ENCODE measurements at regions not wholly inside any gene's neighbourhood (a gene's known extent, or its start where the extent isn't known, plus 50 kb on each side); places are given as distances from the start of the nearest gene placed in this dataset.
"Not testable (repeated sequence)": the region's sequence is repeated elsewhere in the genome, so short reads cannot be mapped to it uniquely, and the experiment has no call there.

DNA sequence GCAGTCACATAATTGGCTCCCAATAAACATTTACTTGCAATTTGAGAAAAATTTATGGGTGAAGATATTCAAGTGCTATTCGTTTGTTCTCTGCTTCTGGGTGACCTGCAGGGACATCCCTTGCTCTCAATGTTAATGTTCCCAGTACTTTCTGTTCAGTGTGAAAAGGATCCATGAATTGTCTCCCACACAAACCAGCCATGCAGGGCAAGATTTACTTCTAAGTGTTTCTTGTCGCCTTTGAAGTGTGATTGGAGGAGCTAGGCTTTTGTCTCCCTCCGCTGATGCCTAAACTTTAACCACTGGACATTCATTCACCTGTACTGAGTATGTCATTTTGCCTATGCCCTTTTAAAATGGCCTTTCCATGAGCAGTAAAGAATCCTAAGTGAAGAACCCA, 66.4 kb upstream of the ADA2 start:
- Histone ChIP-seq H3K9me3 (ENCODE audit: control insufficient read depth, insufficient read depth, low read length) (no peaks in the 10 kb centered on the region), H3K9ac (ENCODE audit: low read depth, low read length) (no peak overlapping the region), H3K36me3 (ENCODE audit: control insufficient read depth, insufficient read depth, low read length) (no peaks in the 10 kb centered on the region), H3K27ac (ENCODE audit: low read depth, low read length) (no peak overlapping the region), H3K4me1 (ENCODE audit: control insufficient read depth, insufficient read depth, low read length) (0 out of 2 replicates have a peak, but pooled peaks cover 4% of the 10 kb centered on the region), H3K4me3 (ENCODE audit: low read depth, low read length) (no peak overlapping the region), H3K27me3 (ENCODE audit: control insufficient read depth, insufficient read depth, low read length) (no peaks in the 10 kb centered on the region)

DNA sequence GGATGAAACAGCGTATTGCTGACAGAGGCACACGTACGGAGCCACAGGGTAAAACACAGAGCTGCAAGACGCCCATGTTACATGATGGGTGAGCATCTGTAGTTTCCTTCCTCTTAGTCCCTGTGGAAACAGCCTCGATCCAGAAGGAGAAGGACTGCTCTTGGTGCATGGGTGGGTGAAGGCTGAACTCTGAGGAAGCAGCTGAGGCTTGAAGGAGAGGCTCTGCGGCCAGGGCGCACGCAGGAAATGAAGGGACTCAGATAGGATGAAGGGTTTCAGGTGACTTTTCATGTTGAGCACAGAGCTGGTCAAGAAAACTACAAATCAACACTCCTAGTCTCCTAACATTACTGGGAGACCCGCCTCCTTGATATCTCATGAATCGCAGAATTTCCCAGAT, 65.7 kb upstream of the ADA2 start:
- H3K27me3 ChIP-seq (ENCODE audit: control insufficient read depth, insufficient read depth, low read length), result no peaks in the 10 kb centered on the region

DNA sequence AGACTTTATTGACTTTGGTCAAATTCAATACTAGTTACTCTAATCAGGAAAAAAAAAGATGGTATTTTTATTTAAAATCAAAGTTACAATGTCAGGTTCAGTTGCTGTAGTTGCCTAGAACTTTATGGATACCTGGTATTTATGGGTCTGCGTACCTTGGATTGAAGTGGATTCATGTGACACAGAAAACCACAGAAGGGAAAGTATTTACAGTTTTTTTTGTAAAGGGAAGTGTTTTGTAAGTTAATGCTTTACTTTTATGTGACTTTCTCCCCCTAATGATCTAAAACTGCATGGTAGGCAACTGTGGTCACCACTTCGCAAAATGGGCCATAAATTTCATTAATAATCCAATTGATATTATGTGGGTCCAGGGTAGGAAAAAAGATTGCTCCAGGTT, 65.2 kb upstream of the ADA2 start:
- 0 out of 2 replicates have a peak, but pooled peaks cover 4% of the 10 kb centered on the region for H3K4me1 ChIP-seq (ENCODE audit: control insufficient read depth, insufficient read depth, low read length)
- H3K27ac ChIP-seq (ENCODE audit: low read depth, low read length), result no peak overlapping the region
- H3K9me3 ChIP-seq (ENCODE audit: control insufficient read depth, insufficient read depth, low read length), result no peaks in the 10 kb centered on the region
- H3K36me3 ChIP-seq (ENCODE audit: control insufficient read depth, insufficient read depth, low read length), result no peaks in the 10 kb centered on the region
- H3K4me3 ChIP-seq (ENCODE audit: low read depth, low read length), result no peak overlapping the region
- no peak overlapping the region for H3K9ac ChIP-seq (ENCODE audit: low read depth, low read length)
- no peaks in the 10 kb centered on the region for H3K27me3 ChIP-seq (ENCODE audit: control insufficient read depth, insufficient read depth, low read length)

More for the DNA sequence above, 65.7 kb upstream of the ADA2 start:
- Histone ChIP-seq H3K4me1 (ENCODE audit: control insufficient read depth, insufficient read depth, low read length) (0 out of 2 replicates have a peak, but pooled peaks cover 4% of the 10 kb centered on the region), H3K4me3 (ENCODE audit: low read depth, low read length) (no peak overlapping the region), H3K9ac (ENCODE audit: low read depth, low read length) (no peak overlapping the region), H3K27ac (ENCODE audit: low read depth, low read length) (no peak overlapping the region), H3K36me3 (ENCODE audit: control insufficient read depth, insufficient read depth, low read length) (no peaks in the 10 kb centered on the region), H3K9me3 (ENCODE audit: control insufficient read depth, insufficient read depth, low read length) (no peaks in the 10 kb centered on the region)

DNA sequence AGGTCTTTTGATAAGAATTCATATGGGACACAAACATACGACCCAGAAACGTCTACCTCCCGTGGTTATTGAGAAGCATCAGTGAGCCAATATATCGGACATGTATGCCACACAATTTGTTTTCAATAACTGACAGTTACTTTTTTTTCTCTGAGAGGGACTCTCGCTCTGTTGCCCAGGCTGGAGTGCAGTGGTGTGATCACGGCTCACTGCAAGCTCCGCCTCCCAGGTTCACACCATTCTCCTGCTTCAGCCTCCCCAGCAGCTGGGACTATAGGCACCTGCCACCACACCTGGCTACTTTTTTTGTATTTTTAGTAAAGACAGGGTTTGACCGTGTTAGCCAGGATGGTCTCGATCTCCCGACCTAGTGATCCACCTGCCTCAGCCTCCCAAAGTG, 64.6 kb upstream of the ADA2 start:
- not testable (repeated sequence) for H3K9me3 ChIP-seq (ENCODE audit: control insufficient read depth, insufficient read depth, low read length); H3K4me3 ChIP-seq (ENCODE audit: low read depth, low read length); H3K36me3 ChIP-seq (ENCODE audit: control insufficient read depth, insufficient read depth, low read length); H3K27me3 ChIP-seq (ENCODE audit: control insufficient read depth, insufficient read depth, low read length); H3K9ac ChIP-seq (ENCODE audit: low read depth, low read length); H3K27ac ChIP-seq (ENCODE audit: low read depth, low read length); H3K4me1 ChIP-seq (ENCODE audit: control insufficient read depth, insufficient read depth, low read length)

DNA sequence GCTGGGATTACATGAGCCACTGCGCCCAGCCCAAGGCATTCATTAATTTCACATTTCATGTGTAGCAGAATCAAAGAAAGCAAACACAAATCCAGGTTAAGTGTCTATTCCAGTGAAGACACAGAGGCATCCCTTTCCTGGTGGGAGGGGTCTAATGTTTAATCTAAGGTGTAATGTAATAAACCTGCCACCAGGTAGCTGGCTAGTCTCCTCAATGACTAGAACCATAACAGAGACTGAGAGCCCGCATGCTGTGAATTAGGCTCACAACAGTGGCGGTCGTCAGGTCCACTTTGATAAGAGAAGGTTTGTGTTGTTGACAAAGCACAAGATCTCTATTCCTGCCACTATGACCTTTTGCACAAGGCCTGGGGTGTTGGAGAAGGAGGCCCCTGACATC, 64.2 kb upstream of the ADA2 start:
- Histone ChIP-seq H3K9me3 (ENCODE audit: control insufficient read depth, insufficient read depth, low read length) (no peaks in the 10 kb centered on the region), H3K4me3 (ENCODE audit: low read depth, low read length) (no peak overlapping the region), H3K27me3 (ENCODE audit: control insufficient read depth, insufficient read depth, low read length) (no peaks in the 10 kb centered on the region)

DNA sequence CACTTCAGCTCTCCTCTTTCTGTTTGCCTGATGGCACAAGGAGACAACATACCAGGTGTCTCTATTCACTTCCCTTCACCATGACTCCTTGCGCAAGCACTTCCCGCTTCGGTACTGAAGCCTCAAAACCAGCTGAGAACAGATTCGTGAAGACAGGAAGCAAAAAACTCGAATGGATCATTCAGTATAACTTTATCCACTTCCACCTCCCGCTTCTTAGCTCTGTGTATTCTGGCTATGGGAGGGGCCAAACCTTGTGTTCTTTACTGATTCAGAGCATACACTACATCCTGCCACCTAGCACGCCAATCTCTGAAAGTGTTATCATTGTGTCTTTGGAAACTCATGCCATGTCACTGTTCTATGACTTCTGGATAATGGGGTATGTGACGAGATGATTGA, 62.2 kb upstream of the ADA2 start:
- Histone ChIP-seq H3K9me3 (ENCODE audit: control insufficient read depth, insufficient read depth, low read length) (no peaks in the 10 kb centered on the region), H3K4me1 (ENCODE audit: control insufficient read depth, insufficient read depth, low read length) (no peaks in the 10 kb centered on the region), H3K36me3 (ENCODE audit: control insufficient read depth, insufficient read depth, low read length) (no peaks in the 10 kb centered on the region)

More for the DNA sequence above, 64.2 kb upstream of the ADA2 start:
- Histone ChIP-seq H3K27ac (ENCODE audit: low read depth, low read length) (no peak overlapping the region), H3K4me1 (ENCODE audit: control insufficient read depth, insufficient read depth, low read length) (0 out of 2 replicates have a peak, but pooled peaks cover 4% of the 10 kb centered on the region), H3K9ac (ENCODE audit: low read depth, low read length) (no peak overlapping the region), H3K36me3 (ENCODE audit: control insufficient read depth, insufficient read depth, low read length) (no peaks in the 10 kb centered on the region)

DNA sequence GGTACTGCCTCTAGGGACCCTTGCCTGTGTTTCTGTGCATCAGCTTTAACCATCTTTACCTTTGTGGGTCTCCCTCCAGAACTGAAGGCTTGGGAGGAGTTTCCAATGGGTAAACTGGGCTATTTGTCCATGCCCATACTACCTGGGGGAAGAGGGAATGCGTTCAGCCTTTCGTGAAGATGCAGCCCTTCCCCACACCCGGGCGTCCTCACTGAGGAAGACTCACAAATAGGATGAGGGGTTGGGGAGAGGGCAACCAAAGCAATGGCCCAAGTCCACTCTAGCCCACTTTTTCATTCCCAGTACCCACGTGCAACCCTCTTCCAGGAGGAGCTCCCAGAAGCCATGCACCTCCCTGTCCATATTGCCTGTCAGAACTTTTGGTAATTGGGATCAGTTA, 61.8 kb upstream of the ADA2 start:
- H3K9ac ChIP-seq (ENCODE audit: low read depth, low read length), result no peak overlapping the region
- H3K9me3 ChIP-seq (ENCODE audit: control insufficient read depth, insufficient read depth, low read length), result no peaks in the 10 kb centered on the region
- H3K27ac ChIP-seq (ENCODE audit: low read depth, low read length), result no peak overlapping the region
- H3K36me3 ChIP-seq (ENCODE audit: control insufficient read depth, insufficient read depth, low read length), result no peaks in the 10 kb centered on the region
- no peaks in the 10 kb centered on the region for H3K4me1 ChIP-seq (ENCODE audit: control insufficient read depth, insufficient read depth, low read length)
- no peaks in the 10 kb centered on the region for H3K27me3 ChIP-seq (ENCODE audit: control insufficient read depth, insufficient read depth, low read length)
- no peak overlapping the region for H3K4me3 ChIP-seq (ENCODE audit: low read depth, low read length)

More for the DNA sequence above, 62.2 kb upstream of the ADA2 start:
- Histone ChIP-seq H3K27me3 (ENCODE audit: control insufficient read depth, insufficient read depth, low read length) (no peaks in the 10 kb centered on the region), H3K27ac (ENCODE audit: low read depth, low read length) (no peak overlapping the region), H3K4me3 (ENCODE audit: low read depth, low read length) (no peak overlapping the region), H3K9ac (ENCODE audit: low read depth, low read length) (no peak overlapping the region)

DNA sequence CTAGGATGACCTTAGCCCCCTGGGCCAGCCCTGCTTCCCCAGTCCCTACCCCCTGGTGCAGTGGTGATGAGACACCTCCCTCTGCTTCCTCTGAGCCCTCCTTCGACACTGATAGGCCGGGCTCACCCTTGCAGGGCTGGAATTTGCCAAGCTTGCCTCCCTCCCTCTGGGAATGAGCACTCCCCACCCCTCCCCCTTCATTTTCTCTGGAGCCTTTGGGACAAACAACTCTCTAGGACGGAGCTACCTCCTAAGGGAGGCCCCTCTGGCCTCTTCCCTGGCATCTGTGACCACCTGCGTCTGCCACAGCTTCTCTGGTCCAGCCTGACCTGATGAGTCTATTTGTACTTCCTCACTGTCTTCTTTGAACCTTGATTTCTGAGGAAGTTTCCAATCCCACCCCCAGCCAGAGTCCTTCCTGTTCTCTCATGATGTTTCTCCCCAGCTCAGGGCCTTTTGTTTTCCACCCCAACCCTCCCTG, 53.3 kb upstream of the ADA2 start:
- no peaks in the 10 kb centered on the region for H3K9me3 ChIP-seq (ENCODE audit: control insufficient read depth, insufficient read depth, low read length)
- H3K36me3 ChIP-seq (ENCODE audit: control insufficient read depth, insufficient read depth, low read length), result no peaks in the 10 kb centered on the region
- H3K27ac ChIP-seq (ENCODE audit: low read depth, low read length), result peak overlapping the region; percentile 89
- no peaks in the 10 kb centered on the region for H3K27me3 ChIP-seq (ENCODE audit: control insufficient read depth, insufficient read depth, low read length)
- H3K4me1 ChIP-seq (ENCODE audit: control insufficient read depth, insufficient read depth, low read length), result peaks cover 39% of the 10 kb centered on the region
- H3K9ac ChIP-seq (ENCODE audit: low read depth, low read length), result peak overlapping the region; percentile 10; the same call in 1 of the 2 replicates
- no peak overlapping the region for H3K4me3 ChIP-seq (ENCODE audit: low read depth, low read length)

DNA sequence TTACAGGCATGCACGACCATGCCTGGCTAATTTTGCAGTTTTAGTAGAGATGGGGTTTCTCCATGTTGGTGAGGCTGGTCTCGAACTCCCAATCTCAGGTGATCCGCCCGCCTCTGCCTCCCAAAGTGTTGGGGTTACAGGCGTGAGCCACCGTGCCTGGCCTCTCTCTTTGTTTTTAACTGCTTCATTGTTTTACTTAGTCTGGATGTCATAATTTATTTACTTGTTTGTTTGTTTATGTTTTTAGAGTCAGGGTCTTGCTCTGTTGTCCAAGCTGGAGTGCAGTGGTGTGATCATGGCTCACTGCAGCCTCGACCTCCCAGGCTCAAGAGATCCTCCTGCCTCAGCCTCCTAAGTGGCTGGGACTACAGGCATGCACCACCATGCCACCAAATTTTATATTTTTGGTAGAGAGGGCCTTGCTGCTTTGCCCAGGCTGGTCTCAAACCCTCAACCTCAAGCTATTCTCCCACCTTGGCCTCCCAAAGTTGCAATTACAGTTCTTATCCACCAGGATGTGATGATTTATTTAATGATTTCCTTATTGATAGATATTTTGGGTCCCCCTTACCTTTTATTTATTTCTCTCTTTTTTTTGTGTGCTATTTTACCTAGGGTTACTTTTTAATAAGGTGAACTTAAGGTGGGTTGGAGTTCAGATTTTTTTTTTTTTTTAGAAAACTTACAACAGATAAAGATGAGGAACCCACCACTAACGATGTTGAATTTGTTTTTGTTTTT, 52.6 kb upstream of the ADA2 start:
- Histone ChIP-seq H3K4me1 (ENCODE audit: control insufficient read depth, insufficient read depth, low read length) (peaks cover 45% of the 10 kb centered on the region), H3K27ac (ENCODE audit: low read depth, low read length) (peak overlapping the region; percentile 89), H3K9ac (ENCODE audit: low read depth, low read length) (no peak overlapping the region), H3K36me3 (ENCODE audit: control insufficient read depth, insufficient read depth, low read length) (no peaks in the 10 kb centered on the region), H3K9me3 (ENCODE audit: control insufficient read depth, insufficient read depth, low read length) (no peaks in the 10 kb centered on the region), H3K4me3 (ENCODE audit: low read depth, low read length) (no peak overlapping the region), H3K27me3 (ENCODE audit: control insufficient read depth, insufficient read depth, low read length) (no peaks in the 10 kb centered on the region)

DNA sequence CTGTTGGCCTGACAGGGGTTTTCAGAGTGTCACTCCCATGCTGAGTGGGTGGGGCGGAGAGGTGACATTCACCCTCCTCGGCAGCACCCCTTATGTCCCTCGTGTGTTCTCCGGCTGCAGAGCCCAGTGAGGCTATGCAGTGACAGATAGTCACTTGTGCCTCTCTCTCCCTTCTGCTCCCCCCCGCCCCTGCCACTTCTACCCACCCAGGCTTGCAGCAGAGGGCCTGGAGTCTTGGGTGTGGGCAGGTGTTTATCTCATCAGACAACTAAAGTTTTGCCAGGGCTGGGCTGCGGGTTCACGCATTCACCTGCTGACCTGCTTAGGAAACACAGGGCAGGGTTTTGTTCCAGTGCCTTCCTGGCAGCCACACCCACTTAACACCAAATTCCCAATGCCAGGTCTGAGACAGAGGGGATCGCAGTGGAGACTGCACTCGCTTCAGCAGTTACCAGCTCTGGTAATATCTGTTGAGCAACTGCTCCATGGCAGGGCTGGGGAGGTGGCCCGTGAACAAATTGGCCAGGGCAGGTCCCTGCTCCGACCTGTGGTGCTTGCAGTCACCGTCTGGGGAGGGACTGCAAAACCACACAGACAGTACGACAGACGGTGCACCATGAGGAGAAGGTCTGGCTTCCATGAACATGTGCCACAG, 50.5 kb upstream of the ADA2 start:
- H3K36me3 ChIP-seq (ENCODE audit: control insufficient read depth, insufficient read depth, low read length), result no peaks in the 10 kb centered on the region
- H3K27me3 ChIP-seq (ENCODE audit: control insufficient read depth, insufficient read depth, low read length), result no peaks in the 10 kb centered on the region
- no peaks in the 10 kb centered on the region for H3K9me3 ChIP-seq (ENCODE audit: control insufficient read depth, insufficient read depth, low read length)
- H3K27ac ChIP-seq (ENCODE audit: low read depth, low read length), result peak overlapping the region; percentile 38
- H3K9ac ChIP-seq (ENCODE audit: low read depth, low read length), result no peak overlapping the region
- H3K4me3 ChIP-seq (ENCODE audit: low read depth, low read length), result no peak overlapping the region
- H3K4me1 ChIP-seq (ENCODE audit: control insufficient read depth, insufficient read depth, low read length), result peaks cover 66% of the 10 kb centered on the region

DNA sequence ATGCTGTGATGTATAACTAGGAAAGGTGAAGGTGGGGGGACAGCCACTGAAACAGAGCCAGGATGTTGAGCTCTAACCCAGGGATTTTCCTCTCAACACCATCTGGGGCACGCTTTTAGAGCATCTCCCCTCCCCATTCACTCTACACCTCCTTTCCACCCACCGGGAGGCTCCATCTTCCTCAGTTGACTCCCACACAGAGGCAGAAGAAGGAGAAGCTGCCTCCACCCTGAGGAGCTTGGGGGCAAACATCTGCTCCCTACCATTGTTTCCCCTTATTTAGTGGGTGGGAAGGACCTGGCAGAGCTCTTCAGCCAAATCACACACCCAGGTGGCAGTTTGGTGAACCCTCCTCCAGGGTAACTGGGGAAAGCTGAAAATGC, 50.0 kb upstream of the ADA2 start:
- Histone ChIP-seq H3K36me3 (ENCODE audit: control insufficient read depth, insufficient read depth, low read length) (no peaks in the 10 kb centered on the region), H3K9ac (ENCODE audit: low read depth, low read length) (no peak overlapping the region), H3K27ac (ENCODE audit: low read depth, low read length) (peak overlapping the region; percentile 30), H3K27me3 (ENCODE audit: control insufficient read depth, insufficient read depth, low read length) (no peaks in the 10 kb centered on the region), H3K4me1 (ENCODE audit: control insufficient read depth, insufficient read depth, low read length) (peaks cover 71% of the 10 kb centered on the region), H3K9me3 (ENCODE audit: control insufficient read depth, insufficient read depth, low read length) (no peaks in the 10 kb centered on the region), H3K4me3 (ENCODE audit: low read depth, low read length) (no peak overlapping the region)

Measured in HUES48 (cell line).